ENCODE measurements at regions not wholly inside any gene's neighbourhood (a gene's known extent, or its start where the extent isn't known, plus 50 kb on each side); places are given as distances from the start of the nearest gene placed in this dataset.

DNA sequence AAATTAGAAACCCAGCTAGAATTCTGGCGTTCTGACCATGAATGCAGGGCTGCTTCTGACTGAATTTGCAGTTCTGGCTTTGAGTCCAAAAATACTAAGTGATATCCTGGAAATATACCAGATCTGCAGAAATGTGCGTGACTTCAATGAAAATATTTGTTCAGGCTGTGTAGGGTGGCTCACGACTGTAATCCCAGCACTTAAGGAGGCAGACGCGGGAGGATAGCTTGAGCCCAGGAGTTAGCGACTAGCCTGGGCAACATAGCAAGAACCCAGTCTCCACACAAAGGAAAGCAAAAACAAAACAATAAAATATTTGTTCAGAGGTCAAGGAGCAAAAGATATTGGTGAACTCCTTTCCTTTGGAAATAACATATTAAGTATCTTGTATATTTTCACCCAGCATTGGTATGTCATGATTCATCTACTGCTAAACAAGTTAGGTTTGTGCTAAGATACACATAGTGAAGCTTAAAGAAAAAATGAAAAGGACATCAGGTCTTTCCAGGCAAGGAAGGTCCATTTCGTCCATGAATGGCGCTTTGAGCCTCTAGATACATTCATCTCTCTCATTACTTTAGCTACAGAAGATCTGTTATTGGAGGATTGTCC lies 239.2 kb downstream of the CMPK2 start:
- DNase-seq (ENCODE audit: low read depth): no peak

DNA sequence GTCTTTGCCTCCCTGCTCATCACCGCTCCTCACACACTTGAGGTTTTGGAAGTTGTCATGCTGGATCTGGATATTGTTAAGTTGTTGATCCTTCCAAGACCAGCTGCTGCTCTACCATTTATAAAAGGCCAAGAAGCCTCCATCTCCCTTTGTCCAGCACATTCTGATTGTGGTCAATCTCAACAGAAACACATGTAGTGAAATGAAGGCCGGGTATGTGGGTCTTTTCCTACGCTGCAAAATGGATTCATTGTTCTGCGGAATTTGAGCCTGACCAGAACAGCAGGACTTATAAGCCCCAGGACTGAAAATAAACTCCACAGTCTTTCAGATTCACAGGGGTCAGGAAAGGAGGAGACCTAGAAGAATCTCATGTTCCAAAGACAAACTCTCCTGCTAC lies 238.4 kb downstream of the CMPK2 start:
- no peak for DNase-seq (ENCODE audit: low read depth)

DNA sequence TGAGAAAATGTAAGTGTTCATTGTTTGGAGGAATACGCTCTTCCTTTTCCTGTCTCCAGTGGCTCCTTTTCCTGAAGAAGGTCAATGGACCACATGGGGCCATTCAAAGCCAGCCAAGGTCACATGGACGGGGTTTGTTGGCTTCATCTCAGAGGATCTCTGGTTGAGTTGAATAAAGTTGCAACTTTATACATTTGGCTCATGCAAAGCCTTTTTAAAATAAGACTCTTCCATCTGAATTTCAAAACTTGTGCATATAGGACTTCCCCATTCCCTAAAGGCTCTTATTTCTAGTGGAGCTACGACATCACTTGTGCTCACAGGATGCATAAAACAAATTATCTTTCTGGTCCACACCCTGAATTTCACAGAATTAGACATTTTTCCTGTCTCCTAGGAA lies 235.5 kb downstream of the CMPK2 start:
- DNase-seq (ENCODE audit: low read depth): no peak

DNA sequence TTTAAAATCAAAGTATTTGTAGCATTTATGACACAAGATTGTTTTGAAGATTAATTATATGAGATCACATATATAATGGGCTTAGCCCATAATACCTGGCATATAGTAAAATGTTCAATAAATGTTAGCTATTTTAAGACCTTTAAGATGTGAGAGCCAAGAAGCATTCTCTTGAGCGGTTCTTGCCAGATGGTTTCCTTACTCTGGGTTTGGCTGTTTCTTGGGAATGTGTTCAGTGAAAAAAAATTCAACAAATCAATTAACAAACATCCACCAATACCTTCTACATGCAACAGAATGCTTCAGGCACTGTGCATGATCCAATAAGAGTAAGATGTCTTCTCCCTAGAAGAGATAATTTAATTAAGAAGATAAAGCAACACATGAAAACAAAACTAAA lies 230.4 kb downstream of the CMPK2 start:
- no peak for DNase-seq (ENCODE audit: low read depth)

DNA sequence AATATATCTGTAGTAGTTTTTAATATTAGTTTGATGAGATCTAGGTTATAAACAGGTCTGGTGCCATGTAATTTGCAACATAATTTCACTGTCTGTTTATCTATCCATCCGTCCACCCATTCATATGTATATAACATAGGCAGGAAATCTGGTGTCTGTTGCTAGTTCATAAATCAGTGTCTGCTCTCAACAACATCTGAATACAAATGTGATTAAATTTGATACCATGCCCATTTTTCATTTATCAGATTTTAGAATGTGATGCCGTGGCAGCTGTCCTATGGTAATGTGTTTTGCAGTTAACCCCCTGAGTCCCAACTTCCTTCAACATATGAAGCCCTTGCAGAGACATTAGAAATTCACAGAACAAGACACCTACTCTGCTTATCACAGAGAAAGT lies 228.4 kb downstream of the CMPK2 start:
- DNase-seq (ENCODE audit: low read depth): no peak

DNA sequence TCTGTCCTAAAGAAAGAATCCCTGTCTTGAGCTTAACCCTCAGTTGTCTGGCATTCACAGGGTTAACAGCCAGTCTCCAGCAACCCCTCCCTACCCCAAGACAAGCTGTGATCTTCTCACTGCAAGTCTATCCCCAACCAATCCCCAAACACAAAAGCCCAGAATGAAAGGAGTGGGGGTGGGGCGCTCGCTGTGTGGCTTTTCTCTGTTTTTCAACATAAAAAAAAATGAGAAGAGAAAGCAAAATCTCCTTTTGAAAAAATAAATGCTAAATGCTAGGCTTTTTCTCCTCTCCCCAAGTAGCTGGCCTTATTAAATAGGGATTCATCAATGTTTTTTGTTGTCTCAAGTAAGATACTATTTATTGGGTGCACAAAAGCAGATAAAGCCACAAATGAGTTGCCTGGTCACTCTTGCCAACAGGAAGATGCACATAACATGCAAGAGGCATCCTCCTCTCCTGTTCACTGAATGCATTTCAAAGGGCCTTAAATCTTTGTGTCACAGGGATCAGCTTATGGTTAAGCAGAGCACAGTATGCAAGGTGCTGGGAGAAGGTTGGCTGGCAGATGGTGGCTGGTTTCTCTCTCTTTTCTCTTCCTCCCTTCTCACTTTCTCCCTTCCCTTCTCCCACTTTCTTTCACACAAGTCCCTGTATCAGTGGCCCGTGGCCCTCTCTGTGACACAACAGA lies 225.6 kb downstream of the CMPK2 start:
- no peak for DNase-seq (ENCODE audit: low read depth)

DNA sequence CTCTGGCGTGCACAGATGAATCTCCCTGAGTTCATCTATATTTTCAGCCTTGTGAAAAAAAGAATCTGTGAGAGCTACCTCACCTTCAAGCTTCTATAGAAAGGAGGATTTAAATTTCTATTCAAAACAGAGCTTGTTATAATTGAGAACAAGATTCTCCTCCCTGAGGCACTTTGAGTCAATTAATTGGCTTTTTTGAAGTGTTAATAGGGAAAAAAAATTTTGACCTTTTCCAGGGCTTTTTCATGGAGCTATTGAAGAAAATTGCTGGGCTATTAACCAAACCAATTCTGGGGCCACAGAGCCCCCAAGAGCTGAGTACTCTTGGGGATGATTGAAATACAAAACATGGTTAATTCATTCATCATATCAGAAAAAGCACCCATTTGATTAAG lies 225.1 kb downstream of the CMPK2 start:
- no peak for DNase-seq (ENCODE audit: low read depth)

DNA sequence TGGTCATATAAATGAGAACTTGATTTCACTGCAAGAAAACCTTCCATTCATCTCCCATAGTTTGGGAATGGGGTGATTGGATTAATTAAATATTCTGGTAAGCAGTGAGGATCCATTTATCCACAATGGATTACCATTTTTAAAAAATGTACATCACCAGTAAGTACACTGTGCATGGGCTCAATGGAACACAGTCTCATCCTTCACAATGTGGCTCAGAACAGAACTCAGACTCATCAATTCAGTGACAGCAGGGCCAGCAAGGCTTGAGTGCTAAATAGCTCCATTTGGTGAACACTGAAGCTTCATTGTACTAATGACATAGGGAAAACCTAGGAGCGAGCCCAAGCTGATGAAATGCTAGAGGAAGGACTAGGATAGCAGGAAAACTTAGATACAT lies 223.8 kb downstream of the CMPK2 start:
- DNase-seq (ENCODE audit: low read depth): no peak

DNA sequence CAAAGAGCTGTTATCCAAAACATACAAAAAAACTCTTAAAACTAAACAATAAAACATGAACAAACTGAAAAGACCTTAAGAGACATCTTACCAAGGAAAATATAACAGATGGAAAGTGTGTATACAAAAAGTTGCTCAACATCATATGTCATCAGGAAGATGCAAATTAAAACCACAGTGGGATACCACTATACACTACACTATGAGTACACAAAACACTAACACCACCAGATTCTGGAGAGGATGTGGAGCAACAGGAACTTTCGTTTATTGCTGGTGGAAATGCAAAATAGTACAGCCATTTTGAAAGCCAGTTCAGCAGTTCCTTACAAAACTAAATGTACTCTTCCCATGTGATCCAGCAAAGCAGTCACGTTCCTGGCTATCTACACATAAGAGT lies 221.4 kb downstream of the CMPK2 start:
- no peak for DNase-seq (ENCODE audit: low read depth)

DNA sequence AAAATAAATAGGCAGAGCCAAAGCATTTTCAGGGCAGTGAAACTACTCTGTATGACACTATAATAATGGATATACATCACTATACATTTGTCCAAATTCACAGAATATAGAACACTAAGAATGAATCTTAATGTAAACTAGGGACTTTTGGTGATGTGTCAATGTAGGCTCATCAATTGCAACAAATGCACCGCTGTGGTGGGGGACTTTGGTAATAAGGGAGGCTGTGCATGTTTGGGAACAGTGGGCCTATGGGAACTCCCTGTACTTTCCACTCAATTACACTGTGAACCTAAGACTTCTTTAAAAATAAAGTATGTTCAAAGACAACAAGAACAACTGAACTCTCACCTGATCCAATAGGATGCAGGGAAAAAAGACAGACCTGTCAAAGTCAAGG lies 220.7 kb downstream of the CMPK2 start:
- no peak for DNase-seq (ENCODE audit: low read depth)

DNA sequence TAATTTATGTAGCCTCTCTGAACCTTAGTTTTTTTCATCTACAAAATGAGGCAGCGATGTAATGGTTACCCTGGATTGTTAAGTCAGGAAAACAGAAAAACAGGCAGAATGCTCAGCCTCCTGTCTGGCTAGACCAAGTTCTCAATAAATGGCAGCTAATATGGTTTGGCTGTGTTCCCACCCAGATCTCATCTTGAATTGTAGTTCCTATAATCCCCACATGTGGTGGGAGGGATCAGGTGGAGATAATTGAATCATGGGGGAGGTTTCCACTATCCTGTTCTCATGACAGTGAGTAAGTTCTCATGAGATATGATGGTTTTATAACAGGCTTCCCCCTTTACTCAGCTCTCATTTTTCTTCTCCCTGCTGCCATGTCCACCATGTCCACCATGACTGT lies 220.0 kb downstream of the CMPK2 start:
- DNase-seq (ENCODE audit: low read depth): no peak

DNA sequence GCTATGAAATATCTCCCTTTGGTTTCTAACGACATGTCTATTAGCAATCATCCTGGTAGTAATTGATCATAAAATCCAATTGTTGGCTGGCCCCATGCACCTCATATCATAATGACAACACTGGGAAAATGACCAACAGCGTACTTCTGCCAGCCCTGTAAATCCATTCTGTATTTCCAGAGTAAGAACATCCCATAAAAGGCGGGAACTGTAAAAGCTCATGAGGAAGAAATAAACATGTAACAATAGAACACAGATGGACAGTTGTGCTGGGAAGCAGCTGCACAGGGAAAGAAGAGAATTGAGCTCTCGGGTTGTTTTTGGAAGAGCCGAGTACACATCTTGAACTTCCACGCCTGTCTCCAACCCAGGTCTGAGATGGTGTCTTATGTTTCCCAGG lies 218.7 kb downstream of the CMPK2 start:
- no peak for DNase-seq (ENCODE audit: low read depth)

DNA sequence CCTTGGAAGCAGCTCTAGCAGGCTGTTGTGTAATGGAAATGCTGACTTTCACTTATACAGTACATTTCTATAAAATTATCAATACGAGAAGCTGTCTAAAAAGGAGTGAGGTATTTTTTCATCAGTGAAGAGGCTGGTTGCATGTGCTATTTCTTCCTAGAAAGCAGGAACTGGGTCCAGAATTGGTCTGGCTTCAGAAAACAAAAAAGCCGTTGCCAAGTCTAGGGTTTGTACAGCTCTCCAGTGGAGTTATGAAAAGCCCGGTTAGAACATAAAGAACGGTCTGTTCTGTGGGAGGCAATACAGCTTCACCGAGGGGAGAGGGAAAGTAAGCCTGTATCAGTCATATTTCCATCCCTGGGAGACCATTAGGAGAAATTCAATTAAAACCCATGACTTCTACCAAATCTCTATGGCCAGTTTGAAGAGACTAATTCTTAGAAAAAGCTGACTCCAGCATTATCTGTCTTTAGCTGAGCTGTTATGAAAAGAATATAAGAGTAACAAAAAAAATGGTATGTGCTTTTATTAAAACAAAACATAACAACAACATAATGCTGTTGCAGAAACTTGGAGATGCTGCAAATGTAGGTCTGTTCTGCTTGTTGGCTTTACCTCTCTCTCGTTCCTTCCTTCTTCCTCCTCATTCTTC lies 217.0 kb downstream of the CMPK2 start:
- DNase-seq (ENCODE audit: low read depth): no peak

DNA sequence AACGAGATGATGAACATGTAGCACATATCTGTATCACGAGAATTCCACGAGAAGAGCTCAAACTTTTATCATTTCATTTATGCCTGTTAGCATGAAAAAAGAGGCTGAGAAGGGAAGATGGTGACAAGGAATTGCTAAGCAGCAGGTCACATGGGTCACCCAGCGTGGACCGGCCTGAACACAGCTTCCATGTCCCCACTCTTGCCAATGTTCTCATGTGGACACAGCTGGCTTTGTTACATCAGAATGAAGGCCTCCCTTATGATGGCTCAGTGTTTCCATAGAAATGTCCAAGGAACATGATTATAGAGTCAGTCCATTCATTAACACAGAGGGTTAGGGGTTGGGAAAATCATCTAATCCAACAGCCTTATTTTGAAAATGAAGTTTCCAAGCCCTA lies 215.4 kb downstream of the CMPK2 start:
- DNase-seq (ENCODE audit: low read depth): no peak

DNA sequence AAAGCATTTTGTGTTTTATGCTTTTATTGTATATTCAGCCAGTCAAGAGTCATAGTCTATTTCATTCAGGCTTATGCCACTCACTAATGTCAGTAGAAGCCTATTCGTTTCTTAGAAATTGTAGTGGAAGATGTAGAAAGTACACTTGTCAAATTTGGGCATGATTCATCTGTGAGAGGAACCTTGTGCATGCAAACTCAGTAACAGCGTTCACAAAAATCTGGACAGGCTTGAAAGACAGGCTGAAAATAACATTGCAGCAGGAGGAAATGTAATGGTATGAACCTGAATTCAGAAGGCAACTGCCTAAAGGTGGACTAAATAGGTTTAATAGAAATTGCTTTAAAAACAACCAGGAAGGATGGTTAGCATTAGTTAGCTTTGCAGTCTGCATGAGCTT lies 213.5 kb downstream of the CMPK2 start:
- no peak for DNase-seq (ENCODE audit: low read depth)

DNA sequence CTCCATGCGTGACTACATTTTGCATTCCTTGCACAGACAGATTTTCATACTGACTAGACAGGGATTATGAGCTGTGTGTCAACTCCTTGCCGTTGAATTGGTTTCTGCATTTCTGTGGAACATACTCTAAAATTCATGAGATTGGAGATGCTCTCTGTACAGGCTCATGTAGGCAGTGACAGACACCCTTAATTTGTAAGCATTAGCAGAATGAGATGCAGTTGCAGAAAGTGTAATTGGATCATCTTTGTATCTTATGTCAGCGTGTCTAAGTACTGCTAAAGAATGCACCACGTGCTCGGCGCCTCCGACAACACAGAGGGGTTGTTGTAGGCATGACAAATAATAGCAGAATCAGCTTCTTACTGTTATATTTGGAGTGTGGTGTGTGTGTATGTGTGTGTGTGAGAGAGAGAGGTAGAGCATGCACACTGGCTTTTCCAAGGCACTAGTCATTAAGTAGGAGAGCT lies 212.4 kb downstream of the CMPK2 start:
- DNase-seq (ENCODE audit: low read depth): no peak

DNA sequence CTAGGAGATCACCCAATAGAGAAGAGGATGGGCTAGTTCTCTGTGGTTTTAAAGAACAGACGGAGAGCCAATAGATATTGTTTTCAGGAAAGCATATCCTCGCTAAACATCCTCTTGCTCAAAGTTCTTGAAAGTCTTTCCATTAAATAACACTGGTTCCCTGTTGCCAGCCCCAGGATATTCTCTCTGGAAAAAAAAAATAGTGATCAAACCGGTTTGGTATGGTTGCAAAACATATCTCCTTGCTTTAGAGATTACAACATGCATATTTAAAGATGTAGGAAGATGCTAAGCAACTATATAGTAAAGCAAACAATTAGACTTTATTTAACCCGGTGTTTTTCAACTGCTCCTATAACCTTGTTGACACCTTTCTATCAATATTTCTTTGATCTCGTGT lies 211.4 kb downstream of the CMPK2 start:
- DNase-seq (ENCODE audit: low read depth): no peak

DNA sequence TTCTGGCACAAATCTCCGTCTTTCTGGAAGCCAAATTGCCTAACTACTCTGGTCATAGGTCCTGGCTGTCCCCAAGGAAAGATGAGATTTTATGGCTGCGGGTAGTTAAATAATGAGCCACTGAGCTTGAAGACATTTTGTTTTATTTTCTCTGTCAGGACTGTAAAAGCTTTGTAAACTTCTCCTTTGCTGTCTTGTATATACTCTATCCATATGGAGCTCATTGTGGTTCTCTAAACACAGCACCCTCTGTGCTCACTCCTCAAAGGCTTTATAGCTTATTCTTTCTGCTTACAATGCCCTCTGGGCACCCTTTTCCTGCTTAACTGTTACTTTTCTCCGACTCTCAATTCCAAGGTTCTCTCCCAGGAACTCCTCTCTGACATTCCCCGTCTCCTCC lies 209.1 kb downstream of the CMPK2 start:
- DNase-seq (ENCODE audit: low read depth): no peak

DNA sequence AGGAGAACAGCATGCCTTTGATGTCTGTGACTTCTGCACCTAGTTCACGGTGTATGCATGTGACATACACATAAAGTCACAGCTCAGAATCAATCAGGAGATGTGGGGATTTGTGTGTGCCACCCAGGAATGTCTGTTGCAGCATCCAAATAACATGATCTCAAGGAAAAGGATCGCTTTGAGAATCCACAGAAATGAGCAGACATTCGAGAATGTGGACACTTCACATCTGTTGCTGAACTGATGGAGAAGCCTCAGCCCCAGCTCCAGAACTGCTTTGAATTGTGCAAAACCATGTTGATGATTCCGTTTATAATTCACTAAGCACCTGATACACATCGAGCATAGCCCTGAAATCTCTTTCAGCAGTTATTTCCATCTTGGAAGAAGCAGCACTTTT lies 208.6 kb downstream of the CMPK2 start:
- DNase-seq (ENCODE audit: low read depth): no peak

DNA sequence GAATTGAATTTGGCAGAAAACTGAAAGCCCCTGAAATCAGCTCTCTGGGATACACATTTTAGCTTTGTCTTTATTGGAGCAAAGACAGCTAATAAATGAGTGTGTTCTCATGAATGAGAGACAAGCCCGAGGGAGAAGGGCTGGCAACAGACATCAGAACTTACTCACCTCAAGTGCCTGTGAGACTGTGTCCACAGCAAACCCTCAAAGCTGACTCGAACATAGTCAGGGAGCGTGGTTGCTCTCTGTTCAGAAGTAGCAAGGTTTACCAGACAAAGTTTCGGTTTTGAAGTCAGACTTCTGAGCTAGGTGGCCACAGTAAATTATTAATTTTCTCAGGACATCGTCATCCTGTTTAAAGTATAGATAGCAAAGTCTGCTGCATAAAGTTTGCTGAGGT lies 207.9 kb downstream of the CMPK2 start:
- DNase-seq (ENCODE audit: low read depth): no peak

DNA sequence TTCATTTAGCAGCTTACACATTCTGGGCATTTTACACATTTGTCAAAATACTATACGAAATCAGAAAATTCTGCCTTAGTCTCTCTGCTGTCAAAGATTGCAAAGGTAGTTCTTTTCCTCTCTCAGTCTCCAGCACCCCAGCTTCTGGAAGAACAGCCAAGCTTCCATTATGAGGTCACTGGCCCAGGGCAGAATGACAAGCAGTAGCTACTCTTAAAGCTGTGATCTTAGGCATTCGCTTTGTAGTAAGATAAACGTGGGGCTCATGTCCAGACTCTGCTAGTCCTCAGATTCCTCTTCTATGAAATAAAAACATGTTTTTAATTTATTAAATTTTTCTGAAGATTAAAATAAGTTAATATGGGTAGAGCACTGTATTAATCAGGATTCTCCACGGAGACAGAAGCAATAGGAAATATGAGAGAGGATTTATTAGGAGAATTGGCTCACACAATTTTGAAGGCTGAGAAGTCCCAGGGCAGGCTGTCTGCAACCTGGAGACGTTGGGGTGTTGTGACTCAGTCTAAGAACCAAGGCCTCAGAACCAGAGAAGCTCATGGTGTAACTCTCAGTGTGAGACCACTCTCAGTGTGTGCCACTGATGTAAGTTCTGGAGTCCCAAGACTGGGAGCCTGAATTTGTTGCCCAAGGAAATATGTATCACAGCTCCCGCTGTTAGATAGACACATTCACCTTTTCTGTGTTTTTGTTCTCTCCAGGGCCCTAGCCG lies 201.2 kb downstream of the CMPK2 start:
- no peak for DNase-seq (ENCODE audit: low read depth)

DNA sequence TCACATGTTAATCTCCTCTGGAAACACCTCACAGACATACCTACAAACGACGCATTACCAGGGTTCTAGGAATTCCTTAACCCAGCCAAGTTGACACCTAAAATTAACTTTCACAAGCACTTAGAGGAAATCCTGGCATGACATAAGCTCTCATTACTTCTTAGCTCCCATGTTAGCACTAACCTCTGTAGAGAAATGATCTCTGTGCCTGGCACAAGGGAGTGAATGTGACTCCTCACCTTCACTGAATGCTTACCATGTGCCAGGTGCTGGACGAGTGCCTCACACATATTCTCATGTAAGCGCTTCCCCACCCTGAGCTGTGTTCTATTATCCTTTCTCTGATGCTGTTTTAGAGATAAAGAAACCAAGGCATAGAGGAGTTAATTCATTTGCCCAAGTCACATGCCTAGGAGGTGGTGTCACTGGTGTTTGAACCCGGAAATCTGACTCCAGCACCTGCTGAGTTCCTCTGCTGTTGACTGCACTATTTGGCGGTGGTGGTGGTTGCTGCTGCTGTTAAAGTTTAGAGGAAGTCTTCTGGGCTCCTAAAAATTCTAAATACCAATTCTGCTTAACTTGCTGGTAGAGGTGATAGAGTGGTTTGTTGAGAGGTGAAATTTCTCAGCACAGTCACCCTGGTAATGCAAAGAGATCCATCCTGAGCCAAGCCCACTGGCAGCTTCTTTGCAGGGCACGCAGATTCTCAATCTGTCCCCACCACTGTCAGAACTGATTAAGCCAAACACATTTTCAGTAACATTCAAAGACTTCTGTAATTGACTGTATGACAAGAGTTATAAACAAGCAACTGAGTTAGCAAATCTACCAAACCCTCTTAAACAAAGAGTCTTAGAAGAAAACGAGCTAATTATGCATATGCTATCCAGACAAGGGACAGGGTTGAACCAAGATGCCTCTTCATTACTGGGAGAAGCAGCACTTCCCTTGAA lies 200.3 kb downstream of the CMPK2 start:
- no peak for DNase-seq (ENCODE audit: low read depth)
